SH-SY5Y (cell line): ENCODE measurements at regions not wholly inside any gene's neighbourhood (a gene's known extent, or its start where the extent isn't known, plus 50 kb on each side); places are given as distances from the start of the nearest gene placed in this dataset.

Experiments used
- GATA2 ChIP-seq: IDR thresholded peaks from 2 replicates; pipeline ENCODE4 v1.6.1; 2011; ENCODE audit warnings: mild to moderate bottlenecking, low read depth, low read length
- GATA3 ChIP-seq: IDR thresholded peaks from 2 replicates; pipeline ENCODE4 v1.6.1; 2011; ENCODE audit warnings: low read depth, mild to moderate bottlenecking, low read length, moderate library complexity

GRCh38 chr4:57435300-57435699 is 325.1 kb upstream of the IGFBP7 start:
- no peak for TF ChIP-seq GATA2
- no peak for TF ChIP-seq GATA3
